VCaP (cell line): ENCODE measurements at regions not wholly inside any gene's neighbourhood (a gene's known extent, or its start where the extent isn't known, plus 50 kb on each side); places are given as distances from the start of the nearest gene placed in this dataset.

ENCODE experiments used
- H3K27ac ChIP-seq: fragments of 450-650 bp; 2 replicates; pipeline ENCODE4 v1.5.1; 2017
- CTCF ChIP-seq: fragments of 450-650 bp; conservative IDR thresholded peaks from 2 replicates; pipeline ENCODE4 v1.5.1; 2017; ENCODE audit warnings: mild to moderate bottlenecking, moderate library complexity

DNA sequence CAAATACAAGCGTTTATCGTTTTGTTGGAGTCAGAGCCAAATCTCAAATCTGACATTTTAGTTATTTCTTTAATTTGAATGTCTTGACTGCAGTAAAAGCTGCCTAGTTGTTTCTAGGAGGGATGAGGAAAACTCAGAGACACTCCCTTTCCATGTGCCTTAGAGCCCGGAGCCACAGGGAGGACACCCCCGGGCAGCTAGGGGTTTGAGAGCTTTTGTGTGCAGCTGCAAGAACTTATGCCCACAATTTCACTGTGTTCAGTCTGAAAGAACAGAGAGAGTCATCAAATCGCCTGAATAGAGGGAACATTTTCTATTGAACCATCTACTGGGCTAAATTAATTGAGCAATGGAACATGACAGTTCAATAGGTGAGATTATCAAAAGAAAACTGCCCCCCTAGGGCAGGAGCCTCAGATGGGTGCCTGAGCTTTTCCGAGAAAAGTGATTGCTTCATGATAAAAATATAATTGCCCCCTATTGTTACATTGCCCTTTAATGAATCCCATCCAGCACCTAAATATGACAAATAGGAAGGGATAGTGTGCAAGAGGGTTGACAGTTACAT lies 709.3 kb upstream of the RGMB start:
- H3K27ac ChIP-seq = no peak overlapping the region
- no peak for TF ChIP-seq CTCF

DNA sequence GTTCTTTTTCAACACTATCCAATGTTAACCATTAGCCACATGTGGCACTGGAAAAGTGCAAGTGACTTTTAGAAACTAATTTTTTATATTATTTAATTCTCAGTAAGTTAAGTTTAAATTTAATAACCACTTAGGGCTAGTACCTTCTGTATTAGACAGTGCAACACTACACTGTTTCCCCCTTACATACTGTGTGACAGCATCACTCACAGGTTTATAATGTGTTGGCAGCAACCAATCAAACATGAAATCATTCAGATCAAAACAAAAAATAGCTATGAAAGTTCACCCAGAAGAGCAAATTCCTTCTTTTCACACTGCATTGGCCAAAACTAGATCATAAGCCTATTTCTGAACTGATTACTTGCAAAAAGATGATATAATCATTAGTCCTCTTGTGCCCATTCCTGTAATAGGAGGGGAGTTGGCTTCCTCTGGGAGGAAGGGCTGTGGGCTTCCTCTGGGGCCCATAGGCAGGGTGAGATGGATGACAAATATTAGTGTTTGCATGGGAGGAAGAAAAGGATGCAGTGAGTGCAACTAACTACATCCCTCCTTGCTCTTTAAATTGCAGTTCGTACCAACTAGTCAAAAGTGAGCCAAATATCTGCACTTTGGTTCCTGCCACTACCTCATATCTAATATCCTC lies 708.1 kb upstream of the RGMB start:
- no peak for TF ChIP-seq CTCF
- H3K27ac ChIP-seq = no peak overlapping the region

DNA sequence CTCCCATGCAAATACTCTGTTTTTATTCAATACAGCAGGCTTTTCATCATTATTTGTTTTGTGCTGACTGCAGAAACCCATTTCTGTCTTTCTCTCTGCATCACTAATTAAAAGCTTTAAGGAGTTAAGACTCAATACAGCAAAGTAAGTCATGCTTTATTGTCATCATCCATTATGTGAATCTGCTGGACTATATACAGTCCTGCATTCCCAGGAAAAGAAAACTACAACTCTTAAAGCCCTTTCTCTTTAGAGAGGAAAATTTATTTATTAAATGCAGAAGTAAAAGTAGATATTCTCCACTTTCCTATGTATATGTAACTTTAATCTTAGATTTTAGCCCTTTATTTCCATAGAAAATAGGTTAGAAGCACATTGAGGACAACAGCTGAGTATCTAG lies 706.6 kb upstream of the RGMB start:
- no peak overlapping the region for H3K27ac ChIP-seq
- TF ChIP-seq CTCF = no peak

GRCh38 chr5:98069876-98070512 lies 703.5 kb upstream of the RGMB start:
- no peak overlapping the region for H3K27ac ChIP-seq
- TF ChIP-seq CTCF = no peak

GRCh38 chr5:98072921-98073320 lies 700.5 kb upstream of the RGMB start:
- no peak overlapping the region for H3K27ac ChIP-seq
- no peak for TF ChIP-seq CTCF

GRCh38 chr5:98076501-98076900 lies 697.0 kb upstream of the RGMB start:
- TF ChIP-seq CTCF = no peak
- no peak overlapping the region for H3K27ac ChIP-seq

DNA sequence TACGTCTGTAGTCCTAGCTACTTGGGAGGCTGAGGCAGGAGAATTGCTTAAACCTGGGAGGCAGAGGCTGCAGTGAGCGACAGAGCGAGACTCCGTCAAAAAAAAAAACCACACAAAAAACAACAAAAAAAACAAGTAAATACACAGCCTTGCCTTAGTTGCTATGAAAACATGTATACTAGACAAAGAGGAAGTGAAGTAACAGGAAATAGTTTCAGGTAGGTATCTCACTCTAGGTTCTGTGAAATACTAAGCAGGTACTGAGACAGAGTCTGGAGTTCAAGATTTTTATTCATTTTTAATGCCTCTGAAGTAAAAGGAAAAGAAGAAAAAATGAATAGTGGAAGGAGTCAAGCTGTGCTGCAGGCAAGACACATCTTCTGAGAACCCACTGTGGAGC lies 687.9 kb upstream of the RGMB start:
- H3K27ac ChIP-seq = no peak overlapping the region
- TF ChIP-seq CTCF = no peak
